GM12892 (cell line): ENCODE measurements at regions not wholly inside any gene's neighbourhood (a gene's known extent, or its start where the extent isn't known, plus 50 kb on each side); places are given as distances from the start of the nearest gene placed in this dataset.

Experiments
- POLR2A ChIP-seq: IDR thresholded peaks from 2 replicates; pipeline ENCODE4 v1.6.1; 2011; ENCODE audit warnings: low read depth, low read length, control low read depth
- TAF1 ChIP-seq: IDR thresholded peaks from 2 replicates; pipeline ENCODE4 v1.6.1; 2011; ENCODE audit warnings: low read depth, mild to moderate bottlenecking, control low read depth, low read length, borderline replicate concordance

GRCh38 chr11:69370984-69371709 lies 77.2 kb downstream of the MYEOV start:
- TF ChIP-seq TAF1 (no peak), POLR2A (no peak)
